GM20000 (cell line): ENCODE measurements at regions not wholly inside any gene's neighbourhood (a gene's known extent, or its start where the extent isn't known, plus 50 kb on each side); places are given as distances from the start of the nearest gene placed in this dataset.

Experiments
- DNase-seq: peaks from one replicate; pipeline ENCODE4 v3.0.0; 2012; ENCODE audit warnings: low spot score
- CTCF ChIP-seq: IDR thresholded peaks from 2 replicates; pipeline ENCODE4 v1.5.1; 2012; ENCODE audit warnings: mild to moderate bottlenecking, control low read depth; ENCODE audit errors: extremely low read depth, missing control alignments

DNA sequence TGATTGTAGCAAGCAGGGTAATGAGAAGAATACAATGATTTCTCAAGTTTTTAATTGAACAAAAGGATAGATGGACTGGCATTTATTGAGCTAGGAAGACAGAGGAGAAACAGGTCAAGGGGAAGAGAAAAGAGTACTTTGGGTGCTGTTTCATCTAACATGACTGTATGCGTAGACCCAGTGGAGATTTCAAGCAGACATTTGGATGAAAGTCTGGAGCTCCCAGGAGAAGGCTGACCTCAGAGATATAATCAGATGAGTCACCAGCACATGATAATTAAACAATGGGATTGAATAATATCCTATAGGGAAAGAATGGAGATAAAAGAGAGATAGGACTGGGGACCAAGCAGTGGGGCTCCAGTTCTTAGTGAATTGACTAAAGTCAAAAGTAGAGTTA, 194.9 kb downstream of the ARRDC4 start:
- TF ChIP-seq CTCF, result no peak
- no peak for DNase-seq

- DNase-seq, result no peak
- TF ChIP-seq CTCF, result no peak
These were observed 199.7 kb downstream of the ARRDC4 start for GRCh38 chr15:98160236-98160635.

DNA sequence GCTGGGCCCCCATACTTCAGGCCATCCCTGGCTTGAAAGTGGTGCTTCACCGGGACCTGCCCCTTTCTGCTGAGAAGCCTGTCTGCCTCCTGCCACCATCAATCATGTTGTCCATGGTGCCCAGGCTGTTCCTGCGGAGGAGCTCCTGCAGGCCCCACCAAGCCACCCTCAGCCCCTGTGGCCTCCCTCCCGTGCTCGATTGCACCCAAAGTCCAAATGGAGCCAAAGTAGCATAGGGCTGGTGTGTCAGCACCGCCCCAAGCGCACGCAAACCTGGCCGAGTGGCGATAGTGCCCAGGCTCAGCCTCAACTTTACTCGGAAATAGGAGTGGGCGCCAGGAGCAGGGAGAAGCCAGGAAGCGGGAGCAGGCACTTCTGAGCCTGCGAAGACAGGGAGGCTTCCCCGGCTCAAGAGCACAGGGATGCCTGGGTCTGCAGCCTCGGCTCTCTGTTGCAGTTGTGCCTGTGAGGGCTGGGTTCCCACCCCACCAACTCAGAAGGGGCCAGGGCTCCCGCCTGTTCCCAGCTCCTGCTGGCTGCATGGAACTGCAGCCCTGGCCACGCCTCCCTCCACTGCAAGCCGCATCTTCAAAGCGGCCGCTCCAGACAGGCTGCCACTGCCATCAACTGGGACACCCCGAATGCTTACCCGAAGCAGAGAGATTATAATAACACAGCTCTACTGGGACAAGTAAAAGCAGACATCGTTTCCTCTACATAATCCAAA, 203.0 kb downstream of the ARRDC4 start:
- no peak for DNase-seq
- no peak for TF ChIP-seq CTCF

- no peak for DNase-seq
- no peak for TF ChIP-seq CTCF
These were observed 204.1 kb downstream of the ARRDC4 start for GRCh38 chr15:98164571-98164970.

DNA sequence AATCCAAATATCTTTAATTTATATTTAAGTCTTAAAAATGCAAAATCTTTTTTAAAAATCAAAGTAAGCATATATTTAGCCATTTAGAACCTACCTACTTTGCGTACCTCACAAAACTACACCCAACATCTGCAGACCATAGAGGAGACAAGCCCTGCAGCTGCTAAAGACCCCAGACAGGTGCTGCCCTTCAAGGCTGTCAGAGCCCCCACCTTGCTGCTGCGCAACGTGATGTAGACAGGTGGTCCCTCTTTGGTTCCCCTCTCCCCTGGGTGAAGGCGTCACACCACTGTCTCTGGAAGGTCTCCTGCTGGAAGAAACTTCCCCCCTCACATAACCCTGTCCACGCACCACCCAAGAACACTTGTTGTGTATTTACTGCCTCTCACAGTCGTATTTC, 204.5 kb downstream of the ARRDC4 start:
- no peak for DNase-seq
- no peak for TF ChIP-seq CTCF

DNA sequence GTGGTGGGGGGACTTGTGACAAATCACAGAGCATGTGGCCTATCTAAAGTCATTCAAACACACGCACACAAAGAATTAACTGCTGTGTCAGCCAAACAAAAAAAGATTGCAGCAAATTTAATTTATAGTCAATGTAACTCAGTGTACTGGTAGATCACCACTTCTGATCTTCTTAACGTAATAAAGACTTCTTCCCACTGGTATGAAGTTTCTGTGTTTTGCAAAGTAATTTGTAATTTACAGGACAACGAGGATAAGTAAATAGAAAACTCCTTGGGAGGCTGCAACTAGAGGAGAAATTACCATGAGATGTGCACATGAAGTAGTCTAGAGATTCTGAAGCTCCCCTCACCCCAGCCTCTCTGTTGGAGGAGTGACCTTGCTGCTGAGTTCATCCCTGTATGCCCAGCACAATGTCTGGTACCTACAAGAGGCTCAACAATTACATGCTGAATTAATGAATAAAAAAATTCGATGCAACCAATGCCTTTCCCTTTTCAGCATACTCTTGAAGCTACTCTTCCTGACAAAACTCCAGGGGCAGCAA, 207.3 kb downstream of the ARRDC4 start:
- DNase-seq, result no peak
- no peak for TF ChIP-seq CTCF

GRCh38 chr15:98169551-98169950, 209.0 kb downstream of the ARRDC4 start:
- DNase-seq, result no peak
- TF ChIP-seq CTCF, result no peak
